Stimulated activated naive CD4-positive, alpha-beta T cell treated with Interleukin-2 at 50 U/mL for 16 hours (primary cell): ENCODE measurements at regions not wholly inside any gene's neighbourhood (a gene's known extent, or its start where the extent isn't known, plus 50 kb on each side); places are given as distances from the start of the nearest gene placed in this dataset.

ENCODE experiments used
- DNase-seq: peaks from one replicate; lab custom pipeline; 2025; lab: John Stamatoyannopoulos, UW

DNA sequence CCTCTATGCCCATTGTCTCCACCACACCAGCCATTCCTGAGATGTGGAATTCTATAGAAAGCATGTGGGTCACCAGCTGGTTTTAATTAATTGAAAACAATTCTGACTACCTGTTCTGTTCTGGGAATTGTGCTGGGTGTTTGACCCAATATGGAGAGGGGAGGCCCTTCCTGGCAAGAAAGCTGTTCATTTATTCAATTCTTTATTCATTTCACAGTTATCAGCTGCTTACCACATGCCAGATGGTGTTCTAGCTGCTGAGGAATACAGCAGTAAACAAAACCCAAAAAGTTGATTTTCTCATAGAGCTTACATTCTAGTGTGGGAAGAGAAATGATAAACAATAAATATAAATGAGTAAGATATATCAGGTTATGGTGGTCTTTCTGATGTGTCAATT, 296.1 kb upstream of the RASGRP1 start:
- DNase-seq = no peak

DNA sequence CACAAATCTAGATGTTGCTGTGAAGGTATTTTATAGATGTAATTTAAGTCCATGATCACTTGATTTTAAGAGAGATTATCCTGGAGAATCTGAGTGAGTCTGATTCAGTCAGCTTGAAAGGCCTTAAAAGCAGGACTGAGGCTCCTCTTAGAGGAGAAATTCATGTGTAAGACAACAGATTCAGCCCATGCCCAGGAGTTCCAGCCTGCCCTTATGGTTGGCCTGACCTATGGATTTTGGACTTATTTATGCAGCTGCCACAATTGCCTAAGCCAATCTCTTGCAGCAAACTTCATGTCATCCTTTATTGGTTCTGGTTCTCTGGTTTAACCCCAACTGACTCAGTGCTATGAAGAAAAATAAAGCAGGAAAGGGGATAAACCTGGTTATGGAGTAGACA, 296.5 kb upstream of the RASGRP1 start:
- DNase-seq = no peak

DNA sequence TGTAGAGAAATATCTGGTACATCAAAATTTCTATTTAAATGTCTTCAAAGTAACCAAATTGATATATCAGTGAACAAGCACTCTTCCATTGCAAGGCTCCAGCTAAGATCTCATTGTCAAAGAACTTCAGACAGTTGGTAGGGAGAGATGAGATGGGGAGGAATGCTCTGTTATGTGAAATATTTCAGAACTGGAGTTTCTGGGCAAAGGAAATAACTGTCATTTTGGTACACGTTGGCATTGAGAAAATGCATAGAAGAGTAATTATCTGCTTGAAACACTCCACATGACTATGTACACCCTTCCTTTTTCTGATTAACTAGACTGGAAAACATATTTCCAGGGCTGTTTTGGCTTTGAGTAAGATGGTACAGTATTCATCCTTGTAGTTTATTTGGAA, 297.5 kb upstream of the RASGRP1 start:
- no peak for DNase-seq

DNA sequence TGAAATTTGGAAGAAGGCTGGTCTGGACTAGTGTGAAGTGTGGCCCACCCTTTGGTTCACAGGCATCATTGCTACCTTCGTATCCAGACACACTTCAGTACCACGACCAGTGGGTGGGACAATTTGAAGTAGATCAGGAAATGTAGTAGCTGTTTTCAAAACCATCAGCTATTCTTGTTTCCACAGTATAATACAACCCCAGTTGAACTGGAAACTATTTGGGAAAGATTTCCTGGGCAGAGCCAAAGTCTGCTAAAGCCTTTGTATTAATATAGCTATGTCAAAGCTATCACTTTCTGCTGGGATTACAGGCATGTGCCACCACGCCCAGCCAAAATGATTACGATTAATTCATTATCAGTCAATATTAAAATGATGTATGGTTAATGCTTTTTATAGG, 298.8 kb upstream of the RASGRP1 start:
- no peak for DNase-seq

DNA sequence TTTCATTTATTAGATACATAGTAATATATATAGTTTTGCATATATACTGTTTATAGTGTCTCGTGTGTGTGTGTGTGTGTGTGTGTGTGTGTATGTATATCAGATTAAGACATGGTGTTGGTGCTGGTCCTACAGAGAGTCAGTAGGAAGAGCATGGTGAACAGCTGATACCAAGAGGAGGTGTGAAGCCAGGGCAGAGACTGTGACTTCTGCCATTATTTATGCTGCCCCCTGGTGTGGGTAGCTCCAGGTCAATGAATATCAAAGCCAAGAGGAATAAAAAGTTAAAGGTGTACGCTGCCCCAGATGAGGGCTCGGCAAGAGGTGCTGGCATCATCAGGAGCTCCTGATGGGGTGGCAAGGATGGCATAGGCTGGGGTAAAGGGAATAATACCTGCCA, 299.5 kb upstream of the RASGRP1 start:
- no peak for DNase-seq

DNA sequence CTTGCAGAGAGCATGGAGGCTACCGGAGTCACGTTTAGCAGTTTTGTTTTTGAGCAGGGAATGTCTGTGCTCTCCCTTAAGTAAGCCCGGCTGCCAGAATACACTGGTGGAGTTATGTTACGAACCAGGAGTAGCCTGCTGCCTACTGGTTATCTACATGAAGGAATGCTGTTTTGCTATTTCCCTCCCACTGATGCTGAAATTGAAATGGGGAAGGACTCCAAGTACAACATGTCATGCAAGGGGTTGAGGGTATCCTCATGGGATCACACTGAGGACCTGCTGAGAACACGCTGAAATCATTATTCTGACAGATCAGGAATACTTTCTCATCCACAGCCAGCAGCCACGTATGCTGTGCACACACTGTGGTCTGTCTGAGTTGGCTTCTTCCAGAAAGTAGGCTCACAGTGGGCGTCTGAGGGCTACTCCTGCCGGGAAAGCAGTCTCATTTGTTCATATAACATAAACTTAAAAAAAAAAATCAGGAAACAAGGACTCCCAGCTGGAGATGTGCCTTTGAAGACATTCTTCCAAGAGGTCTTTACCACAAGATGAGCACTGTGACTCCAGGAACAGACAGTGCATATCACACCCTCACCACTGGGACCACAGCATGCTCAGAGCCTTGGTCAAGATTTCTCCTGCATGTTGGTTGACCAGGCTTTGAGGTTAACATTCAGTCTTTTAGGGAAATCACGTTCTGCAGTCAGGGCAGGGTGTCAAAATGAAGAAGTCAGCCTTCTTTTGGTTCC, 300.4 kb upstream of the RASGRP1 start:
- DNase-seq = no peak

DNA sequence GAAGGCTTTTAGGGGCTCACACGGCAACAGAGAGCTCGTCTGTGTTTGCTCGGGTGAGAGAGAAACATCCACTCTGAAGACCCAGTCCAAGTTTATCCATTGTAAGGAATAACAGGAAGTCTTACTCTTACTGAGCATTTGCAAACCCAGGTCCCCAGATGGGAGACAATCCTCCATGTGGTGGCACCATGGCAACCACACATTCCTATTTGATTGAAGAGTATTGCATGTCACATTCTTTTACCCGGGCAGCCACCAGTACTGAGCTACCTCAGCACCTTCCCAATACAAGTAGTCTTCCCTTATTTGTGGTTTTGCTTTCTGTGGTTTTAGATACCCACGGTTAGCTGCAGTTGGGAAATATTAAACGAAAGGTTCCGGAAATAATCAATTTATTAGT, 302.9 kb upstream of the RASGRP1 start:
- DNase-seq = no peak

DNA sequence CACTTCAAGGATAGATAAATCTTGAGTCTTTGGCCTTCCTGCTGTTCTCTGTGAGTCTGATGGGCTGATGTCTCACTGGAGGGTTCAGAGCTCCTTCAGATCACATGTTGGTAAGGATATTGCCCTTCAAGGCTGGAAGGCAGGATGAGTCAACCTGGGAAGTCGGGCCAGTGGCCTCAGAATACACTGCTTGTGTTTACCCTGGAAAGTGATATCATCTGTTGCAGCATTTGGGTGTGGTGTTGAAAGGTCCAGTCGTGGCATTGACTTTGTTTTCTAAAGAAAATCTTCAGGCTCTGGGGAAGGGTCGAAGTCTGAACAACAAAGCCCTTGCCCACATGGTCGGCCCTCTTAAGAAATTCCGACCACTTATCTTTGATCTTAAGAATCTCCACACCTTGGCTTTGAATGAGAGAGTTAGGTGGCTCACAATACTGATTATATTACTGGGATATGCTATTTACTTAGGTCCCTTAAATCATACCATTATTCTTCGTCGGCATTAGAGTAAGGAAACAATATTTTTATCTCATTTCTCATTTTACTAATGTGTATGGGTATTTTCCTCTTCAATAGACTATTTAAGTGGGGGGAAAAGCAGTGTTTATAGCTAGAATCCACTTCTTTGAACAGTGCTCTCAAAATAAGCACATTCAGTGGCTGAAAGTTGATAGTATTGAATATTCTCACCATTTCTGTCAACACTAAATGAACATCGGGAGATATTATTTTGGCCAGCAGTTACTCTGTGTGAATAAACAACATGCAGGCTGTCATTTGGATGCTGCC, 303.9 kb upstream of the RASGRP1 start:
- no peak for DNase-seq

DNA sequence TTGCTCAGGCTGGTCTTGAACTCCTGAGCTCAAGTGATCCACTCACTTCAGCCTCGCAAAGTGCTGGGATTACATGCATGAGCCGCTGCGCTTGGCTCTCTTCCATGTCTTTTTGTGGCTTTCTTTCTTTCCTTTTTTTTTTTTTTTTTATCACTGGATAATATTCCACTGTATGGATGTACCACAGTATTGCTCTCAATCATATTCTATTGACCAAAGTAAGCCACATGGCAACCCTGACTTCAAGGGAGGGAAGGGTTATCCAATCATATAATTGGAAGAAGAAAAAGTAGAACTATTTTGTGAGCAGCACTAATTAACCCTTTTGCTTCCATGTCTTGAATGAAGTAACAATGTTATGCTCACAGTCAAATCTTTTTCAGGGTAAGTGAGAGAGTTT, 307.0 kb upstream of the RASGRP1 start:
- DNase-seq = no peak

DNA sequence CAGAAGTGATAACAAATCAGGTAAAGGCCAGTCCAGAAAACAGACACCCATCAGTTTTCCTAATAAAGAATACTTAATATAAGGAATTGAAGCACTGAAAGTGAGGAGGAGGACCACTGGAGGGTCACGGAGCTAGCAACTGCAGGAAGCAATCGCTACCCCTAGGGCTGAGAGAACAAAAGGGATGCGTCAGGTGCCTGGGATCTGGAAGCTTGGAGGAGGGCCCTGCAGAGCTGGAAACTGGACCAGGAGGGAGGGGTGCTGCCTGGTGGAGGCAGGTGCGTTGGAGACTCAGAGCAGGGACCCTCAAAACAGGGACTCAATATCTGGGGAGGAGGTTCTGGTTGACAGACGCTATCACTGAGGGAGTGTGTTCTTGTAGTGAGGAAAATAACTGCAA, 308.1 kb upstream of the RASGRP1 start:
- DNase-seq = no peak

DNA sequence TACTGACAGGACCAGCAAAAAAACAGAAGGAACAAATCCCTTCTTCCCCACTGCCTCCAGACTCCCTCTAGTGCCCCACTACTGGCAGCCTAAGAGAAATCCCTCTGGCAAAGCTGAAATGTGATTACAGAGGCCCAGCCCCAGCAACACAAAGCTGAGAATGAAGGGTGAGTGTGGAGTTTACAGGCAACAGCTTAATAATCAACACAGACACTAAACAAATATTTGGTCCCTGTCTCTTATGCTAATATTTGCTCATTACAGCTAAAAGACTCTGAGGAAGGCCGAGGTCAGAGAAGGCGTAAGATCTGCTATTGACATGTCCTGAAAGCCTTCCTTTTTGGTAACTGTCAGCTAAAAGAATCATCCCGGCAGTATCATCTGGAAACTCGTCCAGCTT, 308.5 kb upstream of the RASGRP1 start:
- no peak for DNase-seq

DNA sequence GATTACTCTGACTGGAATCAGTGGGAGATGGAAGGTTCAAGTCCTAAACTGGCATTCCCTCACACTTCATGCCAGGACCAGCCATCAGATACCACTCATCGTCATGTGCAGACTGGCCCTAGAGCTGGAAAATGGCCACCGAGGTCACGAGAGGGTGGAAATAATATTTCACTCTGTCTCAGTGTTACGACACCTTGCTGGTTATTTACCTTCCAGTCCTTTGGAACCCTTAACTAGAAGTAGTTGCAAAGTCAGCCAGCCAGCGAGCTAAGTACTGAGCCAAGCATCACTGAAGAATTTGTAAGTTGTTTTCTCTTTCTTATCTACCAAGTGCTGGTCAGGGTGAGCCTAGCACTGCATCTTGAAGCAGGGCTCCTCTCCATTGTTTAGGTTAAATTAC, 309.9 kb upstream of the RASGRP1 start:
- no peak for DNase-seq

DNA sequence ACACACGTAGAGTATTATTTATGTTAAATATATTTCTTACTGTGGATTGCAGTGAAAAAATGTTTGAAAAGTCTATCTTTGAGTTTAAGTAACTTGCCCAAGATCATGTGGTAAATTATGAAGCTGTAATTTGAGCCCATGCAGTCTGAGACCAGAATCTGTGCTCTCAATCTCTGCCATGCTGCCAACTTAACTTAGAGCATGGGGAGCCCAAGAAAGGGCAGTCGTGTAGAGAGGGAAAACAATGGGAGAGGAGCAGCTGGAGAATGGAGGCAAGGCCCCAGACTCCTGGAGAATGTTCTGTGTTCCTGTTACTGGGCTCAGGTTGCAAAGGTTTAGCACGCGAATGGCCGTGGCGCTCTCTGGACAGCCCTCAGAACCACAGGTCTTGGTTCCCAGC, 311.6 kb upstream of the RASGRP1 start:
- DNase-seq = no peak

DNA sequence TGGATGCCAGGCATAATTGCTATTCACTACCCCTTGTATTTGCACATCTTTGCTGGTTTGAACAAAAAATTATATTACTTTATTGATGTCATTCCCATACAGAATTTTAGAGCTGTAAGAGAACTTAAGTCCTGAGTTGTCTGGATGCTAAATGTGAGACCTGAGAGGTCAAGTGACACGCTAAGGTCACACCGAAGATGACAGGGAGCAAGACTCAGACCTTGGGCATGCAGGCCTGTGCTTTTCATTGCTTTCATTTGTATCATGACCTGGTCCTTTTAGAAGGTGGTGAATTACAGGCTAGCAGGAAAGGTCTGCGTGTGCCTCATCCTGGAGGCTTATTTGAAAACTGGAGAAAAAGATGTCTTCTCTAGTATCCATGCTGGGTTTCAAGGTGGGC, 312.0 kb upstream of the RASGRP1 start:
- DNase-seq = no peak

DNA sequence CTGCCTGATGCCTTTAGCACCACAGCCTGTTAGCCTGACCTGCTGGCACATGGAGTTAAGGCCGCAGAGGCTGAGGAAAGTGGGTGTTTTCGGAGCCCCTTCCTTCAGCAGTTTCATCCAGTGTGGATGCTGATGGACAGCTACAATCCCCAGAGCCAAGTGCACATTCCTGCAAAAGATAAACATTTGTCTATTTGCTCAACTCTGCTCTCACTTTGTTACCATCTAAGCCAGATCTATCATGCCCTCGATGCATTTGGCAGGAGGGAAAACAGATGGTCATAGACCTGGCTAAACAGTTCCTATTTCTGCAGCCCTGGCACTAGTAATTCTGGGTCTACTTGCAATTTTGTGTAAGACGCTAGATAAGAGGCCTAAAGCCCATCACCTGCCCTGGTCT, 312.9 kb upstream of the RASGRP1 start:
- DNase-seq = no peak

DNA sequence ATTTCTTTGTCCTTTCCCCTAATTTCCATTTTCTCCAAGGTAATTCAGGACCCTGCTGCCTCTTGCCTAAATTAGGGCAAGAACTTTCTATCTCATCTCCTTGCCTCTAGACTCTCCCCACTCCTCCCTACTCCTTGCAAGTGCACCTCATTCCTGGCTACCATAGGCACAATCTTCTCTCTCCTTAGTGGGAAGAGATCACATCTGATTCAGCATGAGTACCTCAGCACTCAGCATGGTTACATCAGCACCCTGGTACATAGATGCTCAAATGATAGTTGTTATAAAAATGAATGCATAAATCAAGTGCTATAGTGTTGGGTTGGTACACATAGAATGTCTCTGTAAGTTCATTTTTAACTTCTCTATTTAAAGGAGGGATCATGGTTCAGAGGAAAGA, 313.4 kb upstream of the RASGRP1 start:
- DNase-seq = no peak

DNA sequence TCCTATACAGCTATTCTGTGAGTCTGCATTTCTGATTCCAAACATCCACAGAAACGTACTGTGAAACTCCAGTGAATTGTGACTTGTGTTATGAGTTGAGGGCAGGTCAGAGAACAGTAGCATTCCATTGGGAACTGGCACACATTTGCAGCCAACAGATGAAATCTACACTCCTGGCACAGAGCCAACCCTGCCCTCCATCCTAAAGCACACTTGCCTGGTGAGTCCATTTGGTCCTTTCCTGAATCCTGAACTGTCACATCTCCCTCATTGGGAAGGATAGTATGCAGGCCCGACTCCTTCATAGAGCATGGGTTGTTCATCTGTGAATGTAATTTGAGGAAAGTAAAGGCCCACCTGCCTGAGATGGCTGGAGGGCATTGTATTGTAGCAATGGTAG, 314.3 kb upstream of the RASGRP1 start:
- no peak for DNase-seq

DNA sequence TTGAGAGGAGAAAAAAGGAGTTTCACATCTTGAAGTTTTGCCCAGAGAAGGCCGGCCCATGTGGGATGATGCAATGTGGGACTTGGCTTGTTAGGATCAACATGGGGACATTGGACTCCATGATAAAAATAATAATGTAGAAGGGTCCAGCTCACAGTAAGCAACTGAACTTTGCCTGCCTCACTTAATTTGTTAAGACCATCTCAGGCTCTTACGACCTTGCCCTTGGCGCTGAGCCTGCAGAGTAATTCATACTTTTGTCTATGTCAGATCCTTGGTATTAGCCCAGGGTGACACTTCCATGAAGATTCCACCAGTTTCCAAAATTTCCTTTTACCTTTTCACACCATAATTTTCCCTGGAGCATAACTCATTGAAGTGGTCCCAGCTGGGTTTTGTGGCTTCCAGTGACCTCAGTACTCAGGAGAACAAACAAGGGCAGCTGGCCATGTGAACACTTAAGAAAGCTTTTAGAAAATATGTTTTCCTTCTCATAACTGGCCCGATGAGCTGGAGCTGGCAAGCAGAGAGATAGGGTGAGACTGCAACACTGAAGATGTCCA, 315.4 kb upstream of the RASGRP1 start:
- no peak for DNase-seq

DNA sequence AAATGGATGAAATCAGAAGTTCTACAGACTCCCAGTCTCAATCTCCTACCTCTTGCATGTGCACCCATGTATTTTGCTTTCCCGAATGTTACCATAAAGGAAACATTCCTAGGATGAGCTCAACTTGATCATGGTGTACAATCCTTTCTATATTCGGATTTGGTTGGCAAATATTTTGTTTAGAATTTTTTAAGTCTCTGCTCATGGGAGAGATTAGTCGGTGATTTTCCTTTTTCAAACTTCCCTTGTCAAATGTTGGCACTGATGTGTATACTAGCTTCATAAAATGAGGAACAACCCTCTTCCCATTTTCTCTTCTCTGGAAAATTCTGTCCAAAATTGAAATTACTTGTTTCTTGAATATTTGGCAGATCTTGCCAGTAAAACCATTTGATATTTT, 317.6 kb upstream of the RASGRP1 start:
- DNase-seq = no peak

DNA sequence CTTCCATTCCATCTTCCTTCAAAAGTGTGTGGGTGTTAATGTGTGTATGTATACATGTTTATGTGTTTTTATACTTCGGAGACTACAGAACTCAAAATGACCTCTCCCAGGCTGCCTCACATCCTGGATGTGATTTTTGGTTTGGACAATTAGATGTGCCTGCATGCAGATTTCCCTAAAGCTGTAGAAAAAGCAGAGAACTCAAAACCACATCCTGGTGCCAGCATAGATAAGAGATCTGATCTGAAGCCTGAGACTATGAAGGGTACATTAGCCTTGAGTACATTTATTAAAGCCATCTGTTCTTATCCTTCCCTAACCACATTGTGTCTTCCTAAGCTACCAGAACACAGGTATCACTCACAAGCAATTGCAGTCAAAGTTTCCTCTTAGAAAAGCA, 319.4 kb upstream of the RASGRP1 start:
- no peak for DNase-seq

DNA sequence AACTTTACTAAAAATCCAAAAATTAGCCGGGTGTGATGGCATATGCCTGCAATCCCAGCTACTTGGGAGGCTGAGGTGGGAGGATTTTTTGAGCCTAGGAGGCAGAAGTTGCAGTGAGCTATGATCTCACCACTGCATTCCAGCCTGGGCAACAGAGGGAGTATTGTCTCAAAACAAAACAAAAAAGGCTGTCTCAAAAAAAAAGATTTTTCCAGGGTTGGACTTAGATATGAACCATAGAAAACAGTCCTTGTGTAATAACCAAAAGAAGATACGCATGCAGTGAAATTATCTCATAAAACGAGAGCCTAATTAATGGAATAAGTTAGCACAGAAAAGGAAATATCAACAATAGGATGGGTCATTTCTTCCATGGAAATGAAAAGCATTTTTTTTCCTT, 320.4 kb upstream of the RASGRP1 start:
- no peak for DNase-seq

DNA sequence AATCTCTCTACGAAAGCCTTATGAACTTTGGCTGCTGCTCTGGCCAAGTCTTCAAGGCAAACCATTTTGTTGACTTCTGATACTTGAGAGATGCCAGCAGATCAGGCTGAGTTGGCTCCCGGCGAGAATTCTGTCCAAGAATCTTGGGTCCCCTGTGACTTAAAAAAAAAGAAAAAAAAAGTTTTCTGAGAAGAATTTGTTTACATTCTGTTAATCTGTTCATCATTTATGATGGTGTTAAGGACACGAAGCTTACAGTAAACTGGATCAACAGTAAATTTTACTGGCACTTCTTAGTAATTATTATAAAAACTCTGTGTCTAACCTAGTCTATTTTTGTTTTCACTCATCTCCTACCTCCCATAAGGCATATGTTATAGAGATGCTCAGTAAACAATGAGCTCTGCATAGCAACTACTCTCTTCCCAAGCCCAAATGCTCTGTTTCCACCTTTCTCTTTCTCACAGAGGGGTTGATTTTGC, 320.9 kb upstream of the RASGRP1 start:
- DNase-seq = no peak
